Stimulated activated CD8-positive, alpha-beta memory T cell treated with anti-CD3 and anti-CD28 coated beads, Interleukin-12 subunit alpha, Interleukin-12 subunit beta, amount 100 ng/mL, for 24 hours (primary cell): ENCODE measurements at regions not wholly inside any gene's neighbourhood (a gene's known extent, or its start where the extent isn't known, plus 50 kb on each side); places are given as distances from the start of the nearest gene placed in this dataset.

Source experiments
- DNase-seq: peaks from one replicate; pipeline ENCODE4 v3.0.0-alpha.2; 2020; ENCODE audit errors: extremely low read depth

- DNase-seq = no peak
Observed at GRCh38 chr14:100467046-100467750, 120.0 kb downstream of the BEGAIN start.

- no peak for DNase-seq
Observed at GRCh38 chr14:100467939-100468338, 119.3 kb downstream of the BEGAIN start.

- no peak for DNase-seq
Observed at GRCh38 chr14:100468557-100468956, 118.7 kb downstream of the BEGAIN start.

GRCh38 chr14:100469632-100470522 lies 117.3 kb downstream of the BEGAIN start:
- no peak for DNase-seq

- DNase-seq = no peak
Observed at GRCh38 chr14:100470523-100470897, 116.7 kb downstream of the BEGAIN start.

- no peak for DNase-seq
Observed at GRCh38 chr14:100471441-100472093, 115.7 kb downstream of the BEGAIN start.

GRCh38 chr14:100472094-100472455 lies 115.1 kb downstream of the BEGAIN start:
- DNase-seq = no peak

- no peak for DNase-seq
Observed at GRCh38 chr14:100472491-100472890, 114.7 kb downstream of the BEGAIN start.

GRCh38 chr14:100473249-100473648 lies 114.0 kb downstream of the BEGAIN start:
- no peak for DNase-seq

GRCh38 chr14:100474196-100474595 lies 113.0 kb downstream of the BEGAIN start:
- no peak for DNase-seq

GRCh38 chr14:100475268-100475667 lies 111.9 kb downstream of the BEGAIN start:
- no peak for DNase-seq

- no peak for DNase-seq
Observed at GRCh38 chr14:100476012-100476822, 111.0 kb downstream of the BEGAIN start.

- no peak for DNase-seq
Observed at GRCh38 chr14:100484531-100485267, 102.5 kb downstream of the BEGAIN start.

- DNase-seq = peak; percentile 25
Observed at GRCh38 chr14:100486025-100486828, 101.0 kb downstream of the BEGAIN start.
